GM18873 (cell line): ENCODE measurements at regions not wholly inside any gene's neighbourhood (a gene's known extent, or its start where the extent isn't known, plus 50 kb on each side); places are given as distances from the start of the nearest gene placed in this dataset.

Experiments
- ATAC-seq: cut with Tn5 transposase; IDR thresholded peaks from one replicate; pipeline ENCODE4 v1.9.1; 2021; ENCODE audit warnings: mild to moderate bottlenecking, moderate library complexity, moderate number of reproducible peaks; ENCODE audit not compliant: unreplicated experiment, low FRiP score

DNA sequence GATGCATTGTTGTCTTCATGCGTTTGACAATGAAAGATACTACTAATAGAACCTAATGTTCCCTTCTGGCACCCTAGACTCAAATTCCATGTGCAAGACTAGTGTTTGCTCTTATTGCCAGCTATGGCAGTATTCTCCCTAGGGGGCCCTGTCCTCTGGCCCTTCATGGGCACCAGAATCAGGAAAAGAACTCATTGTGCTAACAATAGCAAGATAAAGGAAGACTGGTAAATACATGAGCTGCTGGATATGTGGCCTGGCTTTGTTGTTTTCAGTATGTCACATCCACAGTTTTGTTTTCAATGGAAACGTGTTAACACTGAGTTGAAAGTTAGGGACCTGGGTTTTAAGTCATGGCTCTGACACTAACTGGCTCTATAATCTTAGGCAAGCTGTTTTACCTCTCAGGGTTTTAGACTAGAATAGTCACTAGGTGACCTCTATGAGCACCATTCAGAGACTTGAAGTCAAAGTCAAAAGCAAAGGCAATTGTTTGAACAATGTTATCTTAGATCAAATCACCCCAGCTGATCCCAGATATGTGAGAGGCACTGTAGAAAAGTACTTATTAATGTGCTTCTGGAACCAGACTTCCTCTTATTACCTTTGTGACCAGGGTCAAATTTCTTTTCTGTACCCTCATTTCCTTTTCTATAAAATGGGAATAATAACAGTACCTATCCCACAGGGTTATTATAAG lies 253.7 kb upstream of the DIAPH2 start:
- ATAC-seq = no peak

DNA sequence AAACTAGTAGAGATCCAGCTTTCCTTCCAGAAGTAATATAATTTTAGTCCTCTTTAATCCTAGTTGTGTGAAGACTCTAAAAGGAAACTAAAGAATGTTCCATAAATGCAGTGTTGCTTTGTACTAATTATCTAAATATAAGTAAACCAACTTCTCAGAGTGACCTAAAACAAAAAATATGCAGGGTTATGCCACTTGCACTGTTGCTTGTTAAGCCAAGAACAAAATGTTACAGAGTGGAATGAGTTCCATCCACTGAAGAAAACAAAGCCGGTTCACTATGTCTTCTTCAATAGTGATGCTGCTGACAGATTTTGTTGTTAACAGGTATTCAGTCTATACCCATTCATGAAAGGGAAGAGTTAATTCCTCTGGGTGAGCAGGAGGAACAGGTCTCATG lies 252.0 kb upstream of the DIAPH2 start:
- ATAC-seq = no peak

DNA sequence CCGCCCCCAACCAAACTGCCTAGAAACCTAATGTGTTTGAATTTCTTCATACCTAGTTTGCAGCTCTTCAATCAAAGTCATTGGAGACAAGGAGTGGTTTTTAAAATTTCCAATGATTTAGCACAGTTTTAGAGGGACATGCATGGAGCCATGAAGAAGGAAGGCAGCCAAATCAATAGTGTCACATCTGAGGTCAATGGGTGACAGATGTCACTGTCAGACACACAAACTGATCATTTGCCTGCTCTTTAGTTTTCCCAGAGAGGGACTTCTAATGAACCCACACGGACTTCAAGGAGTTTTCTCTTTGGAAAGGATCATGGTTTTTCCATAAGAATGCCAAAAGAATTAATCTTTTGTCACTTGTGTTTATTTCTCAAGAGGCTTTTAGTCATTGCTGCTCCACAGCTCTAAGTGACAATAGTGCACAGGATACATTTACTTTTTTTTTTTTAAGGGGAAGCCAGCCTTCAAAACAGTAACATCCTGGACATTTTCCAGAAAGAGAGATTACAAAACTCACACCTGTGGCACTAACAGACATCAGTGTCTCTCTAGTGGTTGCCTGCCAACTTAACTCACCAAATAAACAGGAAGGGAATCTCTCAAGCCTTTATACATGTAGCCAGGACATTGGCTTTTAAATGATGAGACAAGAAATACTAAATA lies 251.1 kb upstream of the DIAPH2 start:
- no peak for ATAC-seq

DNA sequence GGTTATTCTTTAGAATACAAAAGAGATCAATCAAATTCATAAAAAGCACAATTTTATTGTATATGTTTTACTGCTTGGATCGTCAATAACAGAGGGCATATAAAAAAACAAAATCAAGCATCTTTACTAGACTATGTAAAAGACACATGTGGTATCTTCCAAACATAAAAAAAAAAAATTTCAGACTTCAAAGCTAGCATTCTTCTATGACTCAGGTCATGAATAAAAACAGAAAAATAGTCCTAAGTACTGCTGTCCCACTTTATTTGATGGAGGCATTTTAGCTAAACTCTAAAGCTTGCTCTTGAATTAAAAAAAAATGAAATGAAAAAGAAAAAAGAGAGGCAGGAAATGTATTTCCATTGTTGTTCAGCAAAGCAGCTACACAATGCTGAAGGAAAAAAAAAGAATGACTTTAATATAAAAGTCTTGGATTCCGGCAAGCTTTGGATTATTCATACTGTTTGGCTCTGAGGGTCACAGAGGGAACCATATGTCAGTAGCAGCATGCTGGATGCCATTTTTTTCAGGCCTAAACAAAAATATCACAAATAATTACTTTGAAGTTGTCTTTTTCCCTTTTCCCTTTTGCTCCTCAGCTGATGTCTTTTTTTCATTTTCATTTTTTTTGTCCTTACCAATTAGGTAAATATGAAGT lies 249.1 kb upstream of the DIAPH2 start:
- ATAC-seq = no peak

DNA sequence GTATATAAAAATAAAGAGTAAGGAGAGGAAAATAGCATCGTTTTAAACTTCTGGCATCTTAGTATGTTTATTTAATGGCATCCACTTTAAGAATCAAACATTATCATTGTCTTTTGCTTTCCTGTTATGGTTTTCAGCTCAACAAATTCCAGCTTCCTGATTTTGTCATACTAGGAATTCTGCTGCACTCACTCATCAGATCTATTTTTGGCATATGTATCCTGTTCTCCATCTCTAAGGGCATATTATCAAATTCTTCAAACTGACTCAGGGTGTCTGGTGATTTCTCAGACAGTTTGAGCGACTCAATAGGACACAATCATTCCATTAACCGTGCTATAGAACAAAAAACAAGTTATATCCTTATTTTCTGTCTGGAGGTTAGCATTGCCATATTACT lies 248.5 kb upstream of the DIAPH2 start:
- ATAC-seq = no peak

DNA sequence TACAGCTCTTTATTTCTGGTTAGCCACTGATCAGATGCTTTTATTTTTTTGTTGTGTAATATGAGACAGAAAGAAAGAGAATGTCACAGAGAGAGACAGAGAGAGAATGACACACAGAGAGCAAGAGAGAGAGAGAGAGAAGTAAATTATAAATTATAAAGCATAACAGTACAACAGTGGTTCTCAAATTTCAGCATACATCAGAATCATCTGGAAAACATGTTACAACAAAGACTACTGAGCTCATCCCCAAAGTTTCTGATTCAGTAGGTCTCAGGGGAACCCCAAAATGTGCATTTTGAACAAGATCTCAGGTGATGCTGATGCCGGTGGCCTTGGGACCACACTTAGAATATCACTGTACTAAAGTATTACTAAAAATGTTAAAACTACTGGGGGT lies 245.8 kb upstream of the DIAPH2 start:
- ATAC-seq = no peak

DNA sequence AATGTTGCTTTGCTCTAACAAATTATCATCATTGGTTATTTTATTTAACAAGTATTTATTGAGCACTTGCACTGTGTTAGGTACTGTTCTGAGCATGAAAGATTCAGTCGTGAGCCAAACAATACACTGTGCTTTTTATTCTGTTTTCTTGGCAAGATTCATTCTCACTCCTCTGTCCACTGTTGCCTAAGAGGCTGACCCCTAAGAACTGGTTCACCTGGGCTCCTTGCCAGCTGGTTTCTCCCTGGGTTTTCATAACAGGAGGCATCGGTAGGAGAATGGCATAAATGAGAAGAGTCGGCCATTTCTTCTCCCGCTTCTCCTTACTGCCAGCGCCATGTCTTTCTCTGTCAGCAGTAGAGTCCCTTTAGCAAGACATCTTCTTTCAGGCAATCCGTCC lies 243.7 kb upstream of the DIAPH2 start:
- ATAC-seq = no peak

DNA sequence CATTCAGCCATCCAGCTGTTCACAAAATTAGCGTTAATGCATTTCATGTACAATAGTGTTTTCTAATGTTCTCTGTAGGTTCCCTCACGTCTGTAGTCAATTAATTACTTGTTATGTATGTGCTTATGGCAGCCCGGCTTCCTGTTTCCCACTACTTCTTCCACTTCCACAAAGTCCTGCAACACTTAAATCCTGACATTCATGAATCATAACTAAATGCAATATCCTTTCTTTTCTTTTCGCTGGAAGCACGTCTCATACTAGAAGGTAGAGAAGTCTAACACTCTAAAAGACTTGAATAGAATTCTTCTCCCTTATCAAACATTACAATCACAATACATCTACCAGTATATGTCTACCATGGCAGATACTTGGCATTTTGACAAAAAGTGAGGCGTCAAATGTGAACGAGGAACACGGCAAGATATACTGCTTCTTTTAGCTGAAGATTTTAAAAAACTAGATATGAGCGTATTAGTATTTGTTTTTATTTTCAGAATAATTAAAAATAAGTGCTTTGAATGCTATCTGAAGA lies 239.0 kb upstream of the DIAPH2 start:
- no peak for ATAC-seq

DNA sequence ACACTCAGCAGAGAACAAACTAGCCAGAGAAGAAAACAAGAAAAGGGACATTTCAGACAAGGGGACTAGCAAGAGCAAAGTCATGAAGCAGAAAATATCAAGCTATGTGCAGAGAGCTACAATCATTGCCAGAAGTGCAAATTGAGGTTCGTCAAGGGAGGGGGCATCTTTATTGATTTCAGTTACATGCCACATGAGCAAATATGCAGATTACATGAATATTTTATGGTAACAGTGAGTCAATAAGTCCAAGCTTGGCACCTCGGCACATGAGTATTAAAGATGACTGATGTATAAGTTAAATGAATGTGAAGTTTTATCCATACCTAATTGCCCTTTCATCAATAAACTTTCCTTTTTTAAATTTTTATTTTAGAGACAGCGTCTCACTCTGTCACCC lies 238.1 kb upstream of the DIAPH2 start:
- ATAC-seq = no peak

DNA sequence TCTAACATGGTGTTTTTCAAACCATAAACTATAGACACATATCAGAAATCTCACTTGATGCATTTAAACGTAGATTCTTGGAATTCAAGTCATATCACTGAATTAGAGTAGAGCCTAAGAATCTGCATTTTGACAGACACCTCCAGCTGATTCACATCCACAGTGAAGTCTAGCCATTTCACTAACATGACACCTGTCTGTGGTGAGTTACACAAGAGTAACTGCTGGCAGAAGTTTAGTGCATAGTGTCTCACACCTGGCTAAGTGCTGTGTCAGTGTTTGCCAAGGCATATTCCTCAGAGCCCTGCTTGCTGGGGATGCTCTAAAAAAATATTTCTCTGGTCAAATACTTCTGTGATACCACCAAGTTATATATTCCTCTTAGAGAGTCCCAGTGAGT lies 237.5 kb upstream of the DIAPH2 start:
- ATAC-seq = no peak

DNA sequence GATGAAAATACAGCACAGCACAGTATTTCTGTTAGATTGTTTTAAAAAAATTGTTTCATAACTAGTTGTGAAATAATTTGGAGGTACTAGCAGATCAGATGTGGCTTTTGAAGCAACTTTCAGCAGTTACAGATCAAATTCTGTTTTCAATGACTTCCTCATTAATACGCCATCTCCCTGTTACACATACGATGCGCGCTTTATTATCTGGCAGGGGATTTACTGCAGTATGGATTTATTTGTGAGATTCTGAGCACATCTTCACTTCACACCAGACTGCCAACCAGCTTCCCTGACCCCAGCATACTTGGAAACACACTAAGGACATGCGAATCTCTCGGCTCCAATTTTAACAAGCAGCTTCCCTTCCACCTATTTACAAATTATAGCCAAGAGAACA lies 235.5 kb upstream of the DIAPH2 start:
- no peak for ATAC-seq

DNA sequence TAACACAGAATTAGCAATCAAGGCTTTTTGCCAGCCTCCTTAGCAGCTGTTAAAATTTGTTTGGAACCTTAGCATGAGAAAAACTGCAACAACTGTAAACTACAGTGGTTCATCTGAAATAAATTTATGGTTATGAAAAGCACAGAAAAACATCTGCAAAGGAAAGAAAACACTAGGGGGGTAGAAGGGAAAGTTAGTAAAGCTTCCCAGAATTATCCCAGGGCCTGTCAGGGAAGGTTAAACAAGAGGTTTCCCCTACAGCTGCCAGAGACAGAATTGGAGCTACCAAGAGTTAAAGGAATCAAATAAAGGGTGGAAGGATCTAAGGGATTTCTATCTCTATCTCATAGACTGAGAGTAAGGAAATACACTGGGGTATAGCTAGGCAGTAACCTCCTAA lies 234.7 kb upstream of the DIAPH2 start:
- no peak for ATAC-seq

DNA sequence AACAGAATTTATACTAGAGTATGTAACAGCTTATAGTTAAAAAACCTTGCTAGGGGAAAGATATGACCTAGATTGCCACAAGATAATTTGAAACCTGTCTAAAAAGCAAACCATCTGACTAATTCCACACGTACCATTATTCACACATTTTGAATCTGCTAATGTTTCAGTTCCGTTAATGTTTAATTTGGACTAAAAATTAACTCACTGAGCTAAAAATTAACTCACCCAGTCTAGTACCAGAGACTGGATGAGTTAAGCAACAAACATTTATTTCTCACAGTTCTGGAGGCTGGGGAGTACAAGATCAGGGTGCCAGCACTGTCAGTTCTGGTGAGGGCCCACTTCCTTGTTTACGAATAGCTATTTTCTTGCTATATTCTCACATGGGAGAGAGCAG lies 231.5 kb upstream of the DIAPH2 start:
- peak; percentile 80 for ATAC-seq

DNA sequence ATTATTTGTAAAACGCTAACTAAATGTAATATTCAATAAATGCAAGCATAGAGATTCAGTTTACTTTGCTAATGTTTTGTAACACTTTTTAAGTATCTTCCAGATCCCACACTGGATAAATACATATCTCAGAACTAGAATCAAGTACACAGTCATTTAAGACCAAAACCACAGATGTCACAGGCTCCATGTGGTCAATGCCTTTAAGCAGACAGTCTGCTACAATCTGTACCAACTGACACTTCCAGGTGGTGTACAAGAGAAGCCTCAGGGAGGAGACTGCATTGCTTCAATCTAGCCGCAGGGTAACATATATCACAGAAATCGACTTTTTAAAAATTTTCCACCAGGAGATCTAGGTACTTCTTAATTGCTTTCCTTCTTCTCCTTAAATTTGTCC lies 229.6 kb upstream of the DIAPH2 start:
- no peak for ATAC-seq

DNA sequence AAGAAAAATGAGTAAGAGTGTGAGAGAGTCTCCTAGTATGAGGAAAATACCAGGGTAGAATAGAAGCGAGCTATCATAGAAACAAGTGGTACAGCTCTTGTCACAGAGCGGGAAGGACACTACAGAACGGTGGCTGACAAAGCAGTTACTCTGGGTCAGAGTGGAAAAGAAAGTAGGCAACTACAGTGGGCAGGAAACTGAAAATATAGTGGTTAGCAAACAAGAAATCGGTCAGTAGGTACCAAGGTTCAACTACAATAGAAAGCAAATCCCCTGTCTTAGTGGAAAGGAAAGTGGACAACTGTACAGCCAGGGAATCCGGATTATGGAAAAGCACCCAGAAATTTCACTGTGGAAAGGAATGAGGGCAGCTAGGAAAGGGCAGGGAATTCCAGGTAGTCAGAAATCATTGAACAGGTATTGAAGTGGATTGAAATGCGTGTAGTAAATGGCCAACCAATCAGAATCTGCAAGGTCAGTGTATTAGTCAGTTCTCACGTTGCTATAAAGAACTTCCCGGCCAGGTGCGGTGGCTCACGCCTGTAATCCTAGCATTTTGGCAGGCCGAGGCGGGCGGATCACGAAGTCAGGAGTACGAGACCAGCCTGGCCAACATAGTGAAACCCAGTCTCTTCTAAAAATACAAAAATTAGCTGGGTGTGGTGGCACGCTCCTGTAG lies 219.6 kb upstream of the DIAPH2 start:
- ATAC-seq = no peak

DNA sequence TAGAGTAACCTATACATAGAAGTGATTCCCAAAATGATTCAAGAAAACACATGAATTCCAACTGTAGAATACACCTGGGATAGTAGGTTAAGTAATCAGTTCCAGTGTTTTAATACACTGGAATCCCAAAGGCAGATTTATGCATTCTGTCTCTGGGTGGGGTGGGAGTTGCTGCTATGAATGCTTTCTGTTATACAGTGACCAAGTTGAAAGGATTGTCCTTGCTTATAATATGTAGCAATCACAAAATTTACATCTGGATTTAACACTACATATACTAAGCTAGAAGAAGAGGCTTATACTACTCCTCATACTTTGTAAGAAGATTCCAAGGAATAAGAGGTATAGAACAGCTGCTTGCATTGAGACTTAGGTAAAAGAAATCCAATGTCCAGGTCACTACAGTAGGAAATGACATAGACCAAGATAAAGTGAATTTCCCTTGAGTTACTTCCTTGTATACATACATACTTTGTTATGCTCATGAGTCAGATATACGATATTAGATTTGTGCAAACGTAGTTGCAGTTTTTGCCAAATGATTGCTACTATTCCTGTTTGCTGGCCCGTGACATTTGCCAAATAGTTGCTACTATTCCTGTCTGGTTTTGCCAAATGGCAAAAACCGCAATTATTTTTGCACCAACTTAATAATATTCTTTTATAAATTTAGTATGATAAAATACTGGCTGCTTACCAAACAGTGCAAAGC lies 210.5 kb upstream of the DIAPH2 start:
- ATAC-seq = no peak

DNA sequence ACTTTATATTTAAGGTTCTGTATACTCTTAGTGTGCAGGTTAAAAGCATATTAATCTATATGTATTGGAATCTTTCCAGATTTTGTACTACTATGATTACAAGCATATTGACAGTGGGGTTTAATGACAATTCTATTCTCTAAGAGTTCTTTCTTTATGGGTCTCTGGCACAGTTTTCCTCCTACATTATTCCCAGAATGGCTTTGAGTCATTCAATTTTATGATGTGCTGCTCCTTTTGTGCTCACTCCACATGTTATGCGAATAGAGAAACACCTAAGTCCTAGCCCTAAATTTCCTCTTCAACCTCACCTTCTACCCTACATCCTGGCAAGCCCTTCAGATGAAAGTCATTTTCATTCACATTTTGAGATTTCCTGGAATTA lies 209.9 kb upstream of the DIAPH2 start:
- ATAC-seq = no peak

DNA sequence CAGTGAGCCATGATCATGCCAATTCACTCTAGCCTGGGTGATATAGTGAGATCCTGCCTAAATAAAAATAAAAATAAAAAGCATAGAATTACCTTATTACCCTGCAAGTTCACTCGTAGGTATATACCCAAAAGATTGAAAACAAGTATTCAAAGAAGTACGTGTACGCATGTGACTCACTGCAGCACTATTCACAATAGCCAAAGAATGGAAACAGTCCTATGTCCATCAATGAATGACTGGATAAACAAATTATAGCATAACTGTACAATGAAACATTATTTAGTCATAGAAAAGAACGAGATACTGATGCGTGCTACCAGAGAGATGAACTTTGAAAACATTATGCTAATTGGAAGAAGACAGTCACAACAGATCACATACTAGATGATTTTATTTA lies 204.6 kb upstream of the DIAPH2 start:
- no peak for ATAC-seq

DNA sequence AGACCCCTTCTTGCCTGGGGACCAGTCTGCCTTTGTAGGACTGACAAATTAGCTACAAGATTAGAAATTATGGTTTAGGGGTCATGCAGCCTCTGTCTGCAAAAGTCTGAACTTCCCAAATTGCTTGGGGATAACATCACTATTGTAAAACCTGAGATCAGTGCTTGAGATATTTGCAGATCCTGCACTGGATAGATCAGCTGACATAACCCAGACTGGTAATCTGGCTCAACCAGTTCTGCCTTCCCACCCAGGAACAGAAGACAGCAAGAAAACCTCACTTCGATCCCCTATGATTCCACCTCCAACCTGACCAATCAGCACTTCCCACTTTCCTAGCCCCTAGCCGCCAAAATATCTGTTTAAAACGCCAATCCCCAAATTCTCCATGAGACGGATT lies 202.8 kb upstream of the DIAPH2 start:
- no peak for ATAC-seq

DNA sequence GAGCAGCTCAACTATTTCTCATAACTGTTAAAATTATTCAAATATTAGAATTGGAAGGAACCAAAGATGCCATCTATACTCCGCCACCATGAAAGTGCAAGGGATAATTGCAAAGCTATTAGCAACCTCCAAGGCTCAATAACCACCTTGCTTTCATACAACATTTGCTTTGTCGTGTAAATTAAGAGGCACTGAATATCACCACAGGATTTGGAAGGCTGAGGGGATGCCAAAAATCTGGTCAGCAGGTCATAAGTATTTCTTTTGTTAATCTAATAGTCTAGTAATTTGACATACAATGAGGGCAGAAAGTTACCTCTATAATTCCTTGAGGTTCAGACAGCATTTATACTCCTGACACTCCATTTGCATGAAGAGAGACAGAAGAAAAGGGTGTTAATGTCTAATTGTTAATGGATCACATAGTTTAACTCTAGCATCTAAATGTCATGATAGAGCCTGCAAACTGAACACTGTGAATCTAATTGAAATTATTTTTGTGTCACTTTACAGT lies 200.9 kb upstream of the DIAPH2 start:
- no peak for ATAC-seq
